HG03439 (cell line): ENCODE measurements at regions not wholly inside any gene's neighbourhood (a gene's known extent, or its start where the extent isn't known, plus 50 kb on each side); places are given as distances from the start of the nearest gene placed in this dataset.

Experiments
- ATAC-seq: cut with Tn5 transposase; IDR thresholded peaks from one replicate; pipeline ENCODE4 v1.9.1; 2021; ENCODE audit warnings: mild to moderate bottlenecking, moderate library complexity; ENCODE audit not compliant: unreplicated experiment

GRCh38 chr14:42687421-42687820 lies 1080.7 kb downstream of the LRFN5 start:
- ATAC-seq = no peak

GRCh38 chr14:42683707-42684106 lies 1077.0 kb downstream of the LRFN5 start:
- no peak for ATAC-seq

- no peak for ATAC-seq
Observed at GRCh38 chr14:42676636-42677035, 1070.0 kb downstream of the LRFN5 start.

DNA sequence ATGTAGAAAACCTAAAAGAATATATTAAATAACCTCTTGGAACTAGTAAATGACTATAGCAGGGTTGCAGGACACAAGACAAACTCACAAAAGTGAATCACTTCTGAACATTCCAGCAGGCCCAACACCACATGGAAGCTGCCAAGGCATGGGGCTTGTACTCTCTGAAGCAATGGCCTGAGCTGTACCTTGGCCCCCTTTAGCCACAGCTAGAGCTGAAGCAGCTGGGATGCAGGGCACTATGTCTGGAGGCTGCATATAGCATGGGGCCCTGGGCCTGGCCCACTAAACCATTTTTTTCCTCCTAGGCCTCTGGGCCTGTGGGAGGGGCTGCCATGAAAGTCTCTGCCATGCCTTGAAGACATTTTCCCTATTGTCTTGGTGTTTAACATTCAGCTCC lies 1067.3 kb downstream of the LRFN5 start:
- no peak for ATAC-seq

DNA sequence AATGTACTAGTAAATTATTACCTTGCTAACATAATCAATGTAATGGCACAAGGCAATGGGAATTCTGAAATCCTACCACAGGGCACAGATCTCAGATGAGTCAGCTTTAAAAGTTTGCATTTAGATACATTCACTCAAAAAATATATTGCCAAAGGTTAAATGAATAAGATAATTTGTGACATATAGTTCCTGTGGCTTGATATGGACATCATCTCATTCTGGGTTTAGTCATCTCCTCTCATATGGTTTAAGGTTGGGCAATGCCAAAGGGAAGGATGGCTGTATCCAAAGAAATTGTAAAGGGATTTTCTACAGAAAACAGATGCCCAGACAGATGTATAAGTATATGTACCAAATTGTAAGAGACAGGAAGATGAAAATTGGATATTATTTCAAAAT lies 1065.0 kb downstream of the LRFN5 start:
- no peak for ATAC-seq

GRCh38 chr14:42665083-42665482 lies 1058.4 kb downstream of the LRFN5 start:
- no peak for ATAC-seq

GRCh38 chr14:42664190-42664589 lies 1057.5 kb downstream of the LRFN5 start:
- no peak for ATAC-seq

GRCh38 chr14:42654707-42655106 lies 1048.0 kb downstream of the LRFN5 start:
- ATAC-seq = no peak

- no peak for ATAC-seq
Observed at GRCh38 chr14:42642787-42643186, 1036.1 kb downstream of the LRFN5 start.

DNA sequence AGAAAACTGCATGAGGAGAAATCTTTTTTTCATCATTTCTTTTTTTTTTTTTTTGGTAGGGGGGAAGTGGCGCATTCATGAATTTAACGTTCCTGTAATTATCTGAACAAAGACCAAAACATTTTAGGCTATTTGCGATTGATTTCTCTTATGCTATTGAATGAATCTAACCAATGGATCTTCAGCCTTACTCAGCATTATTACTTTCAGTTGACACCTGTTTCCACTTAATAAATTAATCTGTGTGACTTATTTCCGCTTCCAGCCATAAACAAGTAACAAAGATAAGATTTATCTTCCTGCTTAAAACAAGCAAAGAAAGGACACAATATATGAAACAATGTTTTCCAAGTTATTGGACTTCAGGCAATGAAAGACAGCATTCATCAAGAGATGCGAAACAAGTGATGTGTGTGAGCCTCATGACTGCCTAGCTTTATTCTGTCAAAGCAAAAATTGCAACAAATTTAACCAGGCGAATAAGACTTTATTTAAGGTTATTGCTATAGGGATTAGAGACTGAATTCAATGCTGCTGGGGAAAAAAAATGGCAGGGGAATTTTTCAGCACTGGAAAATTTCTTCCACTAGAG lies 1026.9 kb downstream of the LRFN5 start:
- ATAC-seq = no peak

GRCh38 chr14:42629553-42629952 lies 1022.9 kb downstream of the LRFN5 start:
- no peak for ATAC-seq

DNA sequence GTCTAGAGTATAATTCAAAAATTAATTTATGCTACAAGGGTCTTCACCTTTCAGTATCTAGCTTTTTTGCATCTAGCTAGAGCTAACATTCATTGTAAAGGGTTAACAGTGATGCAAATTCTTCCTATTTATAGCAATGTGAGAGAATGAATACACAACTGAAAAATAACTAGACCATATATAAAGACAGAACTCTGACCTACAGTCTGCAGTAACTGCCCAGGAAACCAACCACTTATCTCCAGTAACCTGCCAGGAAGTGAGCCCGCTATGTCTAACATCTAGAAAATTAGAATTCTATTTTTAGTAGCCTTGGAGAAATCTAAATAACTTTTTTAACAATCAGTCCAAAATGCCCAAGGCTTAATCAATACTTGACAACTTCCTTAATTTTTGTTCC lies 1021.9 kb downstream of the LRFN5 start:
- no peak for ATAC-seq

DNA sequence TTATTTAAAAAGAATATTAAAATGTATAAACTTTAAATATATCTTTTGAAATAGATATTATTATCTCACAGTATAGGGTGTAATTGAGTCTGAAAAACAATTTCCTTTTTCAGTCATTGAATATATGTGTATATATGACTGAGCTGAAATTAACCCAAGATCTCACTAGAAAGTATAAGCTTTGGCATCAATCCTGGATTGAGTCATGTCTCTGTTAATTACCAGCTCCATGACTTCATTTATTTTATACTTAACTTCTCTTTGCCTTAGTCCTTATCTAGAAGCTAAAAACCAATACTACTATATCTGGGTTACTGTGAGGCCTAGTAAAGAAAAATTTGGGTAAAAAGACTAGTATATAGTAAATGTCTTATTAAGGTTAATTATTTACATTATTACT lies 1020.3 kb downstream of the LRFN5 start:
- ATAC-seq = no peak

- ATAC-seq = no peak
Observed at GRCh38 chr14:42624980-42625761, 1018.5 kb downstream of the LRFN5 start.

DNA sequence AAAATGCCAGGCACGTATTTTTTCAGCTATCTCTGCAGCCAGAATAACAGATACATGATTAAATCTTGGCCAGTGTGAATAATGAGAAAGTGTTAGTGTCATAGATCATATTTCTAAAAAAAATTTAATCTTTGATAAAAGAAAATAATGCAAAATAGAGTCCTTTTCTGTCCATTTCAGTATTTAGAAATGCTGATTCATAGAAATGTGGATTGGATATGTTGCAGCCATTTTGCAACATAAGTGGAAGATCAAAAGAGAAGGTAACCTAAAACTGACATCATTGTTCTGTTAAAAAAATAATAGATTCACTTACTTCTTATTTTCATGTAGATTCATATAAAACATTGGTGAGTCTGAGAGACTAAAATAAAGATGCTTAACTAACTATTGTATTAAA lies 1010.3 kb downstream of the LRFN5 start:
- no peak for ATAC-seq

DNA sequence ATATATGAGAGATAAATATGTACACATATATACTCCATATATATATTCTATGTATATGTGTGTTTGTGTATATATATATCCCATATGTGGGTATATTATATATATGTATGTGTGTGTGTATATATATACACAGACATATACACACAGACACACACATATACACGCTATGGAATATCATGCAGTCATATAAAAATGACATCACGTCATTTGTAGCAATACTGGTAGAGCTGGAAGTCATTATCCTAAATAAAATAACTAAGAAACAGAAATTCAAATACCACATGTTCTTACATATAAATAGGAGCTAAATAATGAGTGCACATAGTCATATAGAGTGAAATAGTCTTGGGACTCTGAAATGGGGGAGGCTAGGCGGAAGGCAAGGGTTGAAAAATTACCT lies 1000.2 kb downstream of the LRFN5 start:
- no peak for ATAC-seq

DNA sequence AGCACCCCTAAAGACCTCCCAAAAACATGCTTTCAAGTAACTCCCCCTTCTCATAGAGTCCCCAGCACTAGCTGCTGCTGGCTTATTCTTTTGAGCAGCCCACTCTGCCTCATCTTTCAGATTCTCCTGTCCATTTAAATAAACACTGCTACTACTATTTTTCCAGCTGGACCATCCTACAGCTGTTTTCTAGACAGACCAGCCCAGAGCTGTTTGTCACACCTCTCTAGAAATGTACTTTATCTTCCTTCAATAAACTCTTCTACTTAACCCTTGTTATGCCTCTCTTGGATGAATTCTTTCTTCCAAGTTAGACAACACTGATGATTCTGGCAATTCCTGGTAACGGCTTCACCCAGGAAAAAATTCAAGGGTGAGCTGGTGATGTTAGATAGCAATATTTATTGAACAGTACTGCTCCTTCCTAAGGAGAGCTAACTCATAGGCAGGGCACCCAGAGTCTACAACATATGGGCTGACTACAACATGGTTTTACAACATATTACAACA lies 995.7 kb downstream of the LRFN5 start:
- ATAC-seq = no peak

GRCh38 chr14:42572032-42572431 lies 965.4 kb downstream of the LRFN5 start:
- ATAC-seq = no peak

DNA sequence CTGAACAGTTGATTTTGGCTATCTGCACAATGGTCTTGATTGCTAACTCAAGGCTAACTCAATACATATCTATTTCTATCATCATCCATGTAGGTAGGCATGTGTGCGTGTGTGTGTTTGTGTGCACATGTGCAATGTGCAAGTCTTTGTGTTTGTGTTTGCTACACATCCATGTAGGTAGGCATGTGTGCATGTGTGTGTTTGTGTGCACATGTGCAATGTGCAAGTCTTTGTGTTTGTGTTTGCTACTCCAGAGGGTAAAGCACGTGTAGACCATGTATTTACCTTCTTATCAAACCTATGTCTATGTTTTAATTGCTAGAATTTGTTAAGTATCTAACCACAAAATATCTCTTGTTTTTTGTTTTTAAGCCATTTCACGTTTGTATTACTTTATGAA lies 962.6 kb downstream of the LRFN5 start:
- no peak for ATAC-seq

- no peak for ATAC-seq
Observed at GRCh38 chr14:42565556-42565955, 958.9 kb downstream of the LRFN5 start.

GRCh38 chr14:42563313-42563712 lies 956.6 kb downstream of the LRFN5 start:
- ATAC-seq = no peak

GRCh38 chr14:42556551-42556950 lies 949.9 kb downstream of the LRFN5 start:
- no peak for ATAC-seq

DNA sequence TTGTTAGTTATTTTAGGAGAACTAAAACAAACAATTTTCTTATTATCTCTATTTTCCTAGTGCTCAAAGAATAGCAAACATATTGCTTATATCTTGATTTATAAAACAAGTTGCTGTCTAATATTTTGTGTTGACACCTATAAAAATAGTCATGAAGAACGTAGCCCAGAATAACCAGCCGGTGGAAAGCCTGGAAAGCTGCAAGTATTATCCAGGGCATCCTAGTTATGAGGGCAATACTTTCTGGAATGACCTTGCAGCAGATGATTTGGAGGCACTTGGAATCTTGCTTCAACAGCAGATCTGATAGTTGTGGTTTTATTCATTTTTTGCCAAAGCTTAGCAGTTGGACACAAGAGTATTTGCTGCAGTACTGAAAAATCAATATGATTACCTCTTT lies 948.7 kb downstream of the LRFN5 start:
- no peak for ATAC-seq
